Stimulated activated CD8-positive, alpha-beta memory T cell treated with anti-CD3 and anti-CD28 coated beads, Interleukin-2, amount 100 ng/mL, for 48 hours (primary cell): ENCODE measurements at regions not wholly inside any gene's neighbourhood (a gene's known extent, or its start where the extent isn't known, plus 50 kb on each side); places are given as distances from the start of the nearest gene placed in this dataset.
A peak's percentile ranks its signal among the peaks of the same experiment; 100 is the strongest.

Experiments
- DNase-seq, 2 donors: peaks; one replicate each; pipeline ENCODE4 v3.0.0-alpha.2; 2020; ENCODE audit warnings: low read depth in 2 of 2

- no peak for DNase-seq
These were observed 341.8 kb downstream of the MAN2A1 start for GRCh38 chr5:110031402-110032140.

DNA sequence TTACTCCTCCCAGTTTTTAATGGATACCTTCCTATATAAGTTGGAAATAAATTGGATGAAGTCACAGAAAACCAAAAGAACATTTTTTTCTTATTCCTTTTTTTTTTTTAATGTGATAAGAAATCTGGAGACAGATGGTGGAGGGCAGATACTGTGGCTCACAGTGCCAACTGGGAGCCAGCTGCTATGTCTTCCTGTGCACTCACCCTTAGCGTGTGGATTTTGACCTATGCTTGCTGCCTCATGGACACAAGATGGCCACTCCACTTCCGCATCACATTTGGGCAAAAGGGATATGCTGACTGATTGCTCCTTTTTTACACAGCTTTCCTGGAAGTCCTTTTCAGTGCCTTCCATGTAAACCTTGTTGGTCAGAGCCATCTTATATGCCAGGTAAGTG lies 342.6 kb downstream of the MAN2A1 start:
- DNase-seq: no peak

DNA sequence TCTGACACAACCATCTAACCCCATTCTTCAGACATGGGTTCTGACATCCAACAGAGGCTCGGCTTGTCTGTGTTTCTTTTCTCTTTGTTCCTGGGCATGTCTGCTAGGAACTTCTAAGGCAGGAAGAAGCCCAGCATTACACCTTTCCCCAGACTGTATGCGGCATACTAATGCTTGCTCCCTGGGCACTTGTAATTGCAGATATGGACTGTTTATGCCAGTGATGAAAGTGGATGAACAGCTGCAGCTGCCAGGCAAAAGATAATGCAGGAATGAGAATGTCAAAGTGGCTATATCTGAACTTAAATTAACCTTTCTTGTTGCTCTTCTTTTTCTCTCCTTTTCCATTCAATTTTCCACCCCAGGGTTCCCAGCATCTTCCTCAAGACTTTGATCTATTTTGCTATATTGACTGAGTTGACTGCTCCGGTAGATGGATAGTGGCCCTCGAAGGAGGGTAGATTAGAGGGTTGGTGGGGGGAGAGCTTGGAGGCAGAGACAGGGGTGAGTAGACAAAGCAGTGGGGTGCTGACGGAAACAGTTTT lies 344.4 kb downstream of the MAN2A1 start:
- no peak for DNase-seq

- DNase-seq: no peak
These were observed 348.7 kb downstream of the MAN2A1 start for GRCh38 chr5:110038297-110038997.

DNA sequence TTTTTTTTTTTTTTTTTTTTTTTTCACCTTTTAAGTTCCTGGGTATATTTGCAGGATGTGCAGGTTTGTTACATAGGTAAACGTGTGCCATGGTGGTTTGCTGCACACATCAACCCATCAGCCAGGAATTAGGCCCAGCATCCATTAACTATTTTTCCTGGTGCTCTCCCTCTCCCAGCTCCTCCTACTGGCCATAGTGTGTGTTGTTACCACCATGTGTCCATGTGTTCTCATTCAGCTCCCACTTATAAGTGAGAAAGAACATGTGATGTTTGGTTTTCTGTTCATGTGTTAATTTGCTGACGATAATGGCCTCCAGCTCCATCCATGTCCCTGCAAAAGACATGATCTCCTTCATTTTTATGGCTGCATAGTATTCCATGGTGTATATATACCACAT lies 350.5 kb downstream of the MAN2A1 start:
- no peak for DNase-seq

DNA sequence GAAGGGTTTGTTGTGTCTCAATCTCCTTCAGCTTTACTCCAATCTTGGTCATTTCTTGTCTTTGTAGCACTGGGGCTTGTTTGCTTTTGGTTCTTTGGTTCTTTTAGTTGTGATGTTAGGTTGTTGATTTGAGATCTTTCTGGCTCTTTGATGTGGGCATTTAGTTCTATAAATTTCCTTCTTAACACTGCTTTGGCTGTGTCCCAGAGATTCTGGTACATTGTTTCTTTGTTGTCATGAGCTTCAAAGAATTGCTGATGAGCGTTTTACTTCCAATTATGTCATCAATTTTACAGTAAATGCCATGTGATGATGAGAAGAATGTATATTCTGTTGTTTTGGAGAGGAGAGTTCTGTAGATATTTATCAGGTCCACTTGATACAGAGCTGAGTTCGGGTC lies 353.3 kb downstream of the MAN2A1 start:
- DNase-seq: no peak

GRCh38 chr5:110045158-110045557 lies 355.4 kb downstream of the MAN2A1 start:
- no peak for DNase-seq

GRCh38 chr5:110048491-110048890 lies 358.8 kb downstream of the MAN2A1 start:
- no peak for DNase-seq

- DNase-seq: no peak
These were observed 360.1 kb downstream of the MAN2A1 start for GRCh38 chr5:110049816-110050215.

- no peak for DNase-seq
These were observed 361.1 kb downstream of the MAN2A1 start for GRCh38 chr5:110050640-110051345.

GRCh38 chr5:110053205-110053604 lies 363.5 kb downstream of the MAN2A1 start:
- no peak for DNase-seq

DNA sequence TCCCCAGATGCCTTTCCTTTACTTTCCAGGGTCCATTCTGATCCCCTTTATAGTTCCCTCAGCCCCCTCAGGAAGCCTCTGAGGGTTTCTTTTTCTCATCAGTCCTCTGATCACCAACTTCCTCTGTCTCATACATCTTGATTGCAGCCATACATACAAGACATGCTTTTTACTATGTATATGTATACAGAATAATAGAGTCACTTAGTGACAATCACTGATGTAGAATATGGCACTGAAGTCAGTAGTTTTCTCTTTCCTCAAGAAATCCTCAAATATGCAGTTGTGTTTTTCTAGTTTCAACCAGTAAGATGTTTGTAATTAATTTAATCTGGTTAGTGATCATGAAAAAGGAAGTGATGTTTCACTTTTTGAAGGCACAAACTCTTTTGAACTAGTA lies 364.1 kb downstream of the MAN2A1 start:
- no peak for DNase-seq

- DNase-seq: peak; percentile 9 to 37
These were observed 364.5 kb downstream of the MAN2A1 start for GRCh38 chr5:110054240-110054639.

- DNase-seq: no peak
These were observed 365.6 kb downstream of the MAN2A1 start for GRCh38 chr5:110055302-110055701.

- no peak for DNase-seq
These were observed 366.9 kb downstream of the MAN2A1 start for GRCh38 chr5:110056580-110057114.

DNA sequence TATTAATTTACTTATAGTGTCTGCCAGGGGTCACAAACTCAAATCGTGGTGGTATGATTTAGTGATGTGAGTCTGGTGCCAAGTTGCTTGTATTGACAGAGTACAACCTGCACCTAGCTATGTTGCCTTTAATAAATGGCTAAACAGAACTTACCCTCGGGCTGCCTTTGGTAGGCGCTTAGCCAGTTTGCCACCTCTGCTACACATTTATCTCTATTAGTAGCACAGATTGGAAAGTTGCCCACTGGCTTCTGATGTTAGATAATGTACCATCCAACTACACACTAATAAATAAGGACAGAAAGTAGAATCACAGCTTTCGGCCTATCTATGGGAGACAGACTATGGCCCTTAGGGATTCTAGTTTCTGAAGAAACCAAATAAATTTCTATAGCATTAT lies 368.4 kb downstream of the MAN2A1 start:
- no peak for DNase-seq

DNA sequence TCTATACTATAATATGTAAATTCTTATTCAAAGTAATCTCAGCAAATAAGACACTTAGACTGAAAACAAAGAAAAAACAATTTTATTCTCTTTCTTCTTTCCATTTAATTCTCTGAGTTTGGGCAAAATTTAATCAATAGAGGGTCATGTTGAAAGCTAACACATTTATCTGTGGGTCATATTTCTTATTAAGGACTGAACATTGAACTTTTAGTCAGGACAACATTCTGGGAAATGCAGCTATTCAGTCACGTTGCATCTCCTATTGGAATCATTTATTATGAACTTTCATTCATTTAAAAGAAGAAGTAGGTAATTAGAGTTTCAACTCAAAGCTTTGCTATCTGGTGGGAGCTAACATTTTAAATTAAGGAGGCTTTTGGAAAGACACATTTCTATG lies 372.5 kb downstream of the MAN2A1 start:
- no peak for DNase-seq

GRCh38 chr5:110063640-110064602 lies 374.2 kb downstream of the MAN2A1 start:
- DNase-seq: no peak

DNA sequence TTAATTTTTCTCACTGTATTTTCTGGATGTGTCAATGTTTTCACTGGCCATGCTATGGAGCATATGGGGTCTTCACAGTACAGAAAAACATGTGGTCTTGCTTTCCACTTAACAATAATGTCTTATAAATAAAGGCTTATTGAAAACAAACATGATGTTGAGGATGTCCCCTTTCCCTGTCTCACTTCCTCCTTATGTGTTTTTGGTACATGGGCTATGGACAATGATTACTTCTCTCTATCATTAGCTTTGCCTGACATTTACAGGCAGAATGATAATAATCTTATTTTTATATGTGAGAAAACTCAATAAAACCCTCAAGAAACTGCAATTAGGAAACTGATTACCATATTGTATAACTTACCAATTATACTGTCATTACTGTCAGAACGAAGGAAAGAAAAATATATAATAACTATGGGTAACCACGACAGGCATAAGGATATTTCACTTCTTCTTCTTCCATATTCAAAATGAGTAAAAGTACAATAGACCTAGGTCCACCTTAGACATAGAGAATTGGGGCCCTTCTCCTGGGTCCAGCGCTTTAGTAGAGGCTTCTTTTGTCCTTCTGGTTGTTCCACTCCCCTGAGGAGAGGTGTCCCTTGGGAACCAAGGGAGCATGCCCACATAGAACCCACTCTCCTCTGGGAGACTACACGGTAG lies 375.0 kb downstream of the MAN2A1 start:
- DNase-seq: no peak

GRCh38 chr5:110070836-110071235 lies 381.1 kb downstream of the MAN2A1 start:
- no peak for DNase-seq

- DNase-seq: no peak
These were observed 382.9 kb downstream of the MAN2A1 start for GRCh38 chr5:110072651-110073050.
